CD4-positive, alpha-beta memory T cell (primary cell): ENCODE measurements at regions not wholly inside any gene's neighbourhood (a gene's known extent, or its start where the extent isn't known, plus 50 kb on each side); places are given as distances from the start of the nearest gene placed in this dataset.

Source experiments
- CTCF ChIA-PET: fragments of 350-600 bp; sonication (Branson Sonifier 250); formaldehyde crosslinking; loops from one replicate; lab custom pipeline; 2021; ENCODE audit warnings: inconsistent platforms; ENCODE audit not compliant: partially characterized antibody; lab: Charles Lee
- POLR2A ChIA-PET: fragments of 350-600 bp; sonication (Branson Sonifier 250); formaldehyde crosslinking; loops from one replicate; lab custom pipeline; 2021; ENCODE audit not compliant: partially characterized antibody; lab: Charles Lee
- DNase-seq, 5 donors: peaks; one replicate each; pipeline versions ENCODE4 v3.0.0 to v3.0.0-alpha.2; 2020 to 2022; ENCODE audit warnings: mixed read lengths in 1 of 5
- H3K27ac ChIP-seq: one replicate; pipeline ENCODE4 v1.7.0; 2013; ENCODE audit warnings: low read depth, low read length
- H3K27me3 ChIP-seq: 2 replicates; pipeline ENCODE4 v1.7.0; 2013; ENCODE audit warnings: mild to moderate bottlenecking, low read length, moderate library complexity; ENCODE audit not compliant: insufficient read depth
- H3K36me3 ChIP-seq: 2 replicates; pipeline ENCODE4 v1.7.0; 2013; ENCODE audit warnings: mild to moderate bottlenecking, low read length, moderate library complexity; ENCODE audit not compliant: insufficient read depth
- H3K4me1 ChIP-seq: 2 replicates; pipeline ENCODE4 v1.7.0; 2013; ENCODE audit warnings: mild to moderate bottlenecking, low read length, moderate library complexity; ENCODE audit not compliant: insufficient read depth
- H3K4me3 ChIP-seq, 2 donors: one replicate each; pipeline ENCODE4 v1.7.0; 2013; ENCODE audit warnings: low read length in 2 of 2, mild to moderate bottlenecking in 1 of 2
- H3K9me3 ChIP-seq, 2 donors: one replicate each; pipeline ENCODE4 v1.7.0; 2013; ENCODE audit warnings: low read length in 2 of 2, control low read depth in 1 of 2; ENCODE audit not compliant: control insufficient read depth in 1 of 2
- H3K27ac Mint-ChIP-seq, 7 donors: one replicate each; pipeline ENCODE4 v1.8.0; 2020 to 2021; ENCODE audit warnings: mixed read lengths in 7 of 7, mild to moderate bottlenecking in 6 of 7, inconsistent platforms in 3 of 7, moderate library complexity in 3 of 7
- H3K27me3 Mint-ChIP-seq, 2 donors: one replicate each; pipeline ENCODE4 v1.8.0; 2020 to 2021; ENCODE audit warnings: mixed read lengths in 2 of 2
- H3K36me3 Mint-ChIP-seq, 2 donors: one replicate each; pipeline ENCODE4 v1.8.0; 2020 to 2021; ENCODE audit warnings: mixed read lengths in 2 of 2, inconsistent platforms in 1 of 2, mild to moderate bottlenecking in 1 of 2
- H3K4me1 Mint-ChIP-seq, 4 donors: one replicate each; pipeline ENCODE4 v1.8.0; 2020 to 2021; ENCODE audit warnings: mixed read lengths in 4 of 4, mild to moderate bottlenecking in 1 of 4
- H3K4me3 Mint-ChIP-seq, 8 donors: one replicate each; pipeline ENCODE4 v1.8.0; 2020 to 2021; ENCODE audit warnings: mixed read lengths in 8 of 8, mild to moderate bottlenecking in 7 of 8, moderate library complexity in 6 of 8, inconsistent platforms in 3 of 8
- H3K9me3 Mint-ChIP-seq, 8 donors: one replicate each; pipeline ENCODE4 v1.8.0; 2020 to 2021; ENCODE audit warnings: mixed read lengths in 8 of 8, mild to moderate bottlenecking in 5 of 8, inconsistent platforms in 3 of 8, moderate library complexity in 1 of 8
- intact Hi-C: fragments of 100-400 bp; cut with micrococcal nuclease; formaldehyde crosslinking; loops from one replicate; pipeline ENCODE4 v1.15.1; 2023

- DNase-seq = peak in 1 of 5 donors; percentile 41
- intact Hi-C loops = loop anchor here (2.0 to 10.0 kb wide), 4 partner anchors 13 to 549 kb away; partner anchors contain the start of genes ENO1, H6PD and SPSB1
- H3K4me3 ChIP-seq = no peak overlapping the region
- Mint-ChIP-seq H3K4me3 (peak overlapping the region; percentile 64 to 82 (median 76)), H3K27ac (peak overlapping the region; percentile 90 to 98 (median 94)), H3K36me3 (peaks cover 0 to 10% of the 10 kb centered on the region in 2 donors), H3K9me3 (peaks cover 0 to 2% (median 0%) of the 10 kb centered on the region in 8 donors), H3K27me3 (peaks cover 0 to 8% of the 10 kb centered on the region in 2 donors), H3K4me1 (peaks cover 46 to 77% (median 63%) of the 10 kb centered on the region in 4 donors)
- H3K36me3 ChIP-seq = no peaks in the 10 kb centered on the region
- no peaks in the 10 kb centered on the region for H3K27me3 ChIP-seq
- no peaks in the 10 kb centered on the region for H3K9me3 ChIP-seq
- POLR2A ChIA-PET = interaction anchor here (0.6 to 4.1 kb wide), 10 partner anchors 9 to 546 kb away, joined by 3 to 30 read pairs (median 4); partner anchors contain the start of gene H6PD
- peak overlapping the region; percentile 11 for H3K27ac ChIP-seq
- CTCF ChIA-PET = interaction anchor here (1.1 to 2.6 kb wide), 4 partner anchors 13 to 65 kb away, joined by 3 to 9 read pairs (median 4); no protein-coding TSS in a partner anchor
- peaks cover 56% of the 10 kb centered on the region for H3K4me1 ChIP-seq
These were observed 113.4 kb upstream of the SLC25A33 start for GRCh38 chr1:9425859-9426258.

GRCh38 chr1:9426291-9426711 lies 113.0 kb upstream of the SLC25A33 start:
- Histone ChIP-seq H3K36me3 (no peaks in the 10 kb centered on the region), H3K9me3 (no peaks in the 10 kb centered on the region), H3K4me1 (peaks cover 51% of the 10 kb centered on the region), H3K27me3 (no peaks in the 10 kb centered on the region), H3K4me3 (no peak overlapping the region), H3K27ac (peak overlapping the region; percentile 27)
- POLR2A ChIA-PET = interaction anchor here (0.6 to 4.1 kb wide), 12 partner anchors 10 to 546 kb away, joined by 3 to 30 read pairs (median 3); partner anchors contain the start of gene H6PD
- CTCF ChIA-PET = interaction anchor here (1.1 to 2.6 kb wide), 4 partner anchors 13 to 65 kb away, joined by 3 to 9 read pairs (median 4); no protein-coding TSS in a partner anchor
- Mint-ChIP-seq H3K27me3 (peaks cover 0 to 8% of the 10 kb centered on the region in 2 donors), H3K4me3 (peak overlapping the region; percentile 64 to 82 (median 76)), H3K9me3 (peaks cover 0 to 2% (median 0%) of the 10 kb centered on the region in 8 donors), H3K27ac (peak overlapping the region; percentile 90 to 98 (median 94)), H3K4me1 (peaks cover 43 to 73% (median 59%) of the 10 kb centered on the region in 4 donors), H3K36me3 (peaks cover 0 to 10% of the 10 kb centered on the region in 2 donors)
- intact Hi-C loops = loop anchor here (2.0 to 10.0 kb wide), 4 partner anchors 14 to 549 kb away; partner anchors contain the start of genes ENO1, H6PD and SPSB1
- peak; percentile 84 to 94 (median 85) for DNase-seq

GRCh38 chr1:9427388-9427787 lies 111.9 kb upstream of the SLC25A33 start:
- Histone ChIP-seq H3K4me1 (peaks cover 47% of the 10 kb centered on the region), H3K4me3 (no peak overlapping the region), H3K9me3 (no peaks in the 10 kb centered on the region), H3K27me3 (no peaks in the 10 kb centered on the region), H3K36me3 (no peaks in the 10 kb centered on the region), H3K27ac (no peak overlapping the region)
- Mint-ChIP-seq H3K36me3 (peaks cover 0 to 10% of the 10 kb centered on the region in 2 donors), H3K27ac (peak overlapping the region; percentile 50 to 98 (median 92)), H3K4me3 (peak overlapping the region in 6 of 8 donors; percentile 9 to 52 (median 32)), H3K27me3 (peaks cover 0 to 5% of the 10 kb centered on the region in 2 donors), H3K9me3 (peaks cover 0 to 2% (median 0%) of the 10 kb centered on the region in 8 donors), H3K4me1 (peaks cover 41 to 69% (median 54%) of the 10 kb centered on the region in 4 donors)
- intact Hi-C loops = loop anchor here (2.0 to 10.0 kb wide), 4 partner anchors 15 to 550 kb away; partner anchors contain the start of genes ENO1, H6PD and SPSB1
- POLR2A ChIA-PET = interaction anchor here (1.1 to 2.4 kb wide), 5 partner anchors 11 to 135 kb away, joined by 3 to 18 read pairs (median 4); no protein-coding TSS in a partner anchor
- CTCF ChIA-PET = interaction anchor here (1.8 kb wide), 1 partner anchor 28 kb away, joined by 4 read pairs; no protein-coding TSS in a partner anchor
- DNase-seq = no peak

GRCh38 chr1:9428601-9429341 lies 110.5 kb upstream of the SLC25A33 start:
- H3K27ac Mint-ChIP-seq = peak overlapping the region; percentile 98 to 100 (median 99)

DNA sequence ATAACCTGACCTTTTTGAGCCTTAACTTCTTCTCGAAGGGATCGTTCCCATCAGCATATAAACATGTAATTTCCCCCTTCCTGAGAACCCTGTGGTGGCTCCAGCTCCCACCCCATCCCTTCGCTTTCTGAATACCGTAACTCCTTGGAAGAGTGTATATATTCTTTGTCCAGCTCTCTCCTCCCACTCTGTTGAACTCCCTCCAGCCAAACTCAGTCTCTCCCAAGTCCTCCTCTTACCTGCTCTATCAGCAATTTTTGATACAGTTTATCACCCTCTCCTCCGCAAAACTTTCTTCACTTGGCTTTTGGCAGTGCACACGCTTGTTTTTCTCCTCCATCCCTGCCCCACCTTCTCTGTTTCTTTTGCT lies 109.9 kb upstream of the SLC25A33 start:
- ChIA-PET CTCF (interaction anchor here (1.4 to 1.6 kb wide), 2 partner anchors 16 to 27 kb away, joined by 4 read pairs; no protein-coding TSS in a partner anchor), POLR2A (interaction anchor here (0.6 to 2.1 kb wide), 5 partner anchors 16 to 195 kb away, joined by 3 to 9 read pairs (median 3); no protein-coding TSS in a partner anchor)
- Histone ChIP-seq H3K36me3 (no peaks in the 10 kb centered on the region), H3K27ac (peak overlapping the region; percentile 71), H3K27me3 (no peaks in the 10 kb centered on the region), H3K4me1 (peaks cover 47% of the 10 kb centered on the region), H3K9me3 (no peaks in the 10 kb centered on the region), H3K4me3 (peak overlapping the region; percentile 3 to 58)
- Mint-ChIP-seq H3K4me3 (peak overlapping the region; percentile 91 to 99 (median 96)), H3K27ac (peak overlapping the region; percentile 98 to 100 (median 99)), H3K4me1 (peaks cover 38 to 58% (median 49%) of the 10 kb centered on the region in 4 donors), H3K9me3 (peaks cover 0 to 2% (median 0%) of the 10 kb centered on the region in 8 donors), H3K36me3 (peaks cover 0 to 10% of the 10 kb centered on the region in 2 donors), H3K27me3 (peaks cover 0 to 5% of the 10 kb centered on the region in 2 donors)
- intact Hi-C loops = loop anchor here (2.0 to 10.0 kb wide), 4 partner anchors 135 to 552 kb away; partner anchors contain the start of genes ENO1, GPR157, H6PD and SPSB1
- DNase-seq = no peak

More at GRCh38 chr1:9428601-9429341, 110.5 kb upstream of the SLC25A33 start:
- DNase-seq = peak; percentile 99
- Histone ChIP-seq H3K27ac (peak overlapping the region; percentile 71), H3K27me3 (no peaks in the 10 kb centered on the region), H3K4me1 (peaks cover 47% of the 10 kb centered on the region), H3K4me3 (peak overlapping the region; percentile 53 to 58), H3K9me3 (no peaks in the 10 kb centered on the region), H3K36me3 (no peaks in the 10 kb centered on the region)
- POLR2A ChIA-PET = interaction anchor here (0.6 to 2.1 kb wide), 8 partner anchors 9 to 195 kb away, joined by 3 to 9 read pairs (median 3); no protein-coding TSS in a partner anchor
- Mint-ChIP-seq H3K27me3 (peaks cover 0 to 5% of the 10 kb centered on the region in 2 donors), H3K4me3 (peak overlapping the region; percentile 91 to 99 (median 96)), H3K4me1 (peaks cover 38 to 58% (median 49%) of the 10 kb centered on the region in 4 donors), H3K36me3 (peaks cover 0 to 10% of the 10 kb centered on the region in 2 donors), H3K9me3 (peaks cover 0 to 2% (median 0%) of the 10 kb centered on the region in 8 donors)
- CTCF ChIA-PET = interaction anchor here (0.9 to 1.6 kb wide), 3 partner anchors 11 to 27 kb away, joined by 3 to 4 read pairs (median 4); no protein-coding TSS in a partner anchor
- intact Hi-C loops = loop anchor here (2.0 to 10.0 kb wide), 4 partner anchors 134 to 551 kb away; partner anchors contain the start of genes ENO1, GPR157, H6PD and SPSB1

GRCh38 chr1:9434247-9435152 lies 104.8 kb upstream of the SLC25A33 start:
- ChIA-PET POLR2A (no interaction called here), CTCF (interaction anchor here (1.1 kb wide), 1 partner anchor 21 kb away, joined by 3 read pairs; no protein-coding TSS in a partner anchor)
- no peak overlapping the region for H3K27ac Mint-ChIP-seq

More at GRCh38 chr1:9434247-9435152, 104.8 kb upstream of the SLC25A33 start:
- Histone ChIP-seq H3K27me3 (no peaks in the 10 kb centered on the region), H3K36me3 (no peaks in the 10 kb centered on the region), H3K4me1 (peaks cover 3% of the 10 kb centered on the region), H3K4me3 (no peak overlapping the region), H3K27ac (no peak overlapping the region), H3K9me3 (no peaks in the 10 kb centered on the region)
- Mint-ChIP-seq H3K36me3 (no peaks in the 10 kb centered on the region), H3K9me3 (no peaks in the 10 kb centered on the region), H3K4me3 (no peak overlapping the region), H3K27me3 (peaks cover 3 to 9% of the 10 kb centered on the region in 2 donors), H3K4me1 (peaks cover 4 to 10% (median 8%) of the 10 kb centered on the region in 4 donors)
- intact Hi-C loops = no loop called here
- DNase-seq = no peak
